HK-2 (cell line): ENCODE measurements at regions not wholly inside any gene's neighbourhood (a gene's known extent, or its start where the extent isn't known, plus 50 kb on each side); places are given as distances from the start of the nearest gene placed in this dataset.
"Not testable (repeated sequence)": the region's sequence is repeated elsewhere in the genome, so short reads cannot be mapped to it uniquely, and the experiment has no call there.

Experiments
- DNase-seq: peaks from one replicate; pipeline ENCODE4 v3.0.0-alpha.2; 2018; ENCODE audit not compliant: unreplicated experiment

GRCh38 chr3:59503441-59503840, 453.6 kb upstream of the CFAP20DC start:
- DNase-seq = no peak

GRCh38 chr3:59502806-59503205, 453.0 kb upstream of the CFAP20DC start:
- DNase-seq = no peak

GRCh38 chr3:59499954-59500353, 450.1 kb upstream of the CFAP20DC start:
- no peak for DNase-seq

DNA sequence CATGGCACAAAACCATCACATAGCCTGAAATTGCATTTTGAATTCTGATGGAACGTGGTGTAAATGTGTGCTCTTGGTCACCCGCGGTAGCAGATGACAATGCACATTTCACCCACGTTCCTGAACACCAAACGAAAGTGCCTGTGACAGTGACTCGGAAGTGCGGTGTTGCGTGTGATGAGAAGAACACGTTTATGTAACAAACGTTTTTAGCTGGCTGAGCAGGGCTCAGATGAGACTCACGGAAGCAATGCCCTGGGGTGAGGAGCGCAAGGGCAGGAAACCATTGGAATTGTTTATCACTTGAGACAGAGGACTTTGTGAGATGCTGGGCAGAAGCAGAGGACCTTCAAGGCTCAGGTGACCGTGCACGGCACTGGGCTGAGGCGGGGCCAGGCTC, 449.2 kb upstream of the CFAP20DC start:
- DNase-seq = no peak

GRCh38 chr3:59496250-59496649, 446.4 kb upstream of the CFAP20DC start:
- no peak for DNase-seq

DNA sequence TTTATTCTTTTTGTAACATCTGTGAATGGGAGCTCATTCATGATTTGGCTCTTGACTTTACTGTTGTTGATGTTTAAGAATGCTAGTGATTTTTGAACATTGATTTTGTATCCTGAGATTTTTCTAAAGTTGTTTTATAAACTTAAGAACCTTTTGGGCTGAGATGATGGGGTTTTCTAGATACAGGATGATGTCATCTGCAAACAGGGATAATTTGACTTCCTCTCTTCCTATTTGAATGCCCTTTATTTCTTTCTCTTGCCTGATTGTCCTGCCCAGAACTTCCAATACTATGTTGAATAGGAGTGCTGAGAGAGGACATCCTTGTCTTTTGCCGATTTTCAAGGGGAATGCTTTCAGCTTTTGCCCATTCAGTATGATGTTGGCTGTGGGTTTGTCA, 445.1 kb upstream of the CFAP20DC start:
- DNase-seq = not testable (repeated sequence)

- DNase-seq = no peak
These were observed 436.7 kb upstream of the CFAP20DC start for GRCh38 chr3:59486520-59486919.

GRCh38 chr3:59483191-59483590, 433.4 kb upstream of the CFAP20DC start:
- DNase-seq = no peak

DNA sequence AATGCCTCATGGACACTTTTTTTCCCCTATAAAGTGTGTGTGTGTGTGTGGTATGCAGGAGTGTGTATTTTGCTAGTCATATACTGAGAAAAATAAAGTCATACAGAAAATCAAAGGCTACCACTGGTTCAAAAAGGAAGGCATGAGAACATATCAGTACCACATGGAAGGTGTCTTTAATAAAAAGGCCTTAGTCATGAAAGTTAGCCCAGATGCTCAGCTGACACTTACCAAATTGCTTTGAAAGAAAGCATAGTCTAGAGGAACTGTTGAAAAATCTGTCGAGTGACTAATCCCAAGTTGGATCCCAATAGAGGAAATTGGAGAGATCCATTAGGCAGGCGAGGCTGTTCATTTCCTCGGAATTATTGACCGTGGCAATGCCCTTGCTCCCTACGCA, 432.9 kb upstream of the CFAP20DC start:
- no peak for DNase-seq

GRCh38 chr3:59481776-59482400, 432.1 kb upstream of the CFAP20DC start:
- no peak for DNase-seq

DNA sequence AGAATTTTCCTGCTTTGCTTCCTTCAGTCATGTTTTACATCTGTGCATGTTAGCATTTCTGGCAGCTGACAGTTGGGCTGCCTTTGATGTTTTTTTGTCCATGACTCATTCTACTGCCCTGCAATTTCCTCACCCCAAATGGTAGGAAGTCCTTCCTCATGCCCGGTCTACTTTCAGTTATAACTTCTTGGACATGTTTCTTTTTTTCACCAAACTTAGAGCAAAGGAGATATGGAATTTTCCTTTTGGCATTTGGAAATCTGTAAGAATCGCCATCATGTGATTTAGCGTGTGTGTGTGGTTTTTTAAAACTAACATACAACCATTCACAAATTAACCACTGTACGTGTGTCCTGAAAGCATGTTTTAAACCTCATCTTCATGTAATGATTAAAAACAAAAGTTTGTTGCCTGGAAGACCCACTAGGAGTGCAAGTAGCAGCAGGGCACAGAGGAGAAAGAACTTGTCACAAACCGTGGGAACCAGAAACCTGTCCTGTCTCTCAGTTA, 430.7 kb upstream of the CFAP20DC start:
- DNase-seq = no peak

- no peak for DNase-seq
These were observed 423.8 kb upstream of the CFAP20DC start for GRCh38 chr3:59473636-59474035.

GRCh38 chr3:59472541-59472940, 422.7 kb upstream of the CFAP20DC start:
- DNase-seq = no peak

- DNase-seq = no peak
These were observed 420.3 kb upstream of the CFAP20DC start for GRCh38 chr3:59469948-59470723.

- DNase-seq = no peak
These were observed 417.7 kb upstream of the CFAP20DC start for GRCh38 chr3:59467476-59467875.

DNA sequence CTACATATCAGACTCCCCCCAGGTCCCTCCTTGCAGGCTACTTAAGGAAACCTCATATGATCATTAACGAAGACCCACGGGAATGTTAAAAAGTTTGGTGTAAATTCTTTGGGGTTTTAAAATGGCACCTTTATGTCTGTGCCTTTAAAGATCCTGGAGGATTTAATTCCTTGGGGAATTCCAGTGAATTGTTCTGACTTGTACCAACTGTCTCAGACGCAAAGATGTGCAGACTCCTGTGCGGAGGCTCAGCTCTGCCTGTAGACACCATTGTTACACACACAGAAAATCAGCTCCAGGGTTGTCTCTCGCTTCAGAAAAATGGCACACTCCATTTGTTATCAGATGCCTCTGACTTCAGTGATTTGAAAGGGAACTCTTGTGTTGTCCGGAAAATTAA, 414.4 kb upstream of the CFAP20DC start:
- DNase-seq = no peak

DNA sequence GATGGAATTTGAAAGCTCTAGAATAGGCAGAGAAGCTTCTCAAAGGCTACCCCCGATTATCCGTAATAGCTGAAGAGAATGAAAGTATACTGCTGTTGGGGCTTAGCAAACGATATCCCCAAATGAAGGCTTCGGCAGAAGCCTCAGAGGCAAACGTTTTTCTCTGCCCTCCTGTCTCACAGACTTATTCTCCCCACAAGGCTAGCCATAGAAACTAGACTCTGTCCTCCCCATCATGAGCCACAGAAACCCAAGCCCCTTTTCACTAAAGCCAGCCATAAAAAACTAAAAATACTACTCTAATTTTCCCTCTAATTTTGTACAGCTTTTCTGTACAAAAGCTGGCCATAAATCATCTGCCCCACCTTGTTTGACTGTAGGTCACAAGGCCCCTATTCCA, 413.4 kb upstream of the CFAP20DC start:
- no peak for DNase-seq

DNA sequence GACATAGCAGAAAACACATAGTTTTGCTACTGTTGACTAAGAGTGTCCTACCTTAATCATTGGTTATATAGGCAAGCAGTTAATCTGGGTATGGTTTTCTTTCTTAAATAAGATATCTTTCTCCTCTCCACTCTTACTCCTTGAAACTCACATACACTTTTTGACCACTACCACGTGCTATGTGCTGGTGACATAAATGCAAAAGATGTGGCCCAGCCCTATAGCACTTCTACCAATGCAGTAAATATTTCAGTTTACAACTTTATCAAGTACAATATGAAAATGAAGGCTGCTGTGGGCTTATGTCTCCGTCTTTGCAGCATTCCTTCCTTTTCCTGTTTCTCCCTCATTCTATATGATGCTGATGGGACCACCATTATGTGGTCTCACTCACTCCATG, 410.2 kb upstream of the CFAP20DC start:
- no peak for DNase-seq

DNA sequence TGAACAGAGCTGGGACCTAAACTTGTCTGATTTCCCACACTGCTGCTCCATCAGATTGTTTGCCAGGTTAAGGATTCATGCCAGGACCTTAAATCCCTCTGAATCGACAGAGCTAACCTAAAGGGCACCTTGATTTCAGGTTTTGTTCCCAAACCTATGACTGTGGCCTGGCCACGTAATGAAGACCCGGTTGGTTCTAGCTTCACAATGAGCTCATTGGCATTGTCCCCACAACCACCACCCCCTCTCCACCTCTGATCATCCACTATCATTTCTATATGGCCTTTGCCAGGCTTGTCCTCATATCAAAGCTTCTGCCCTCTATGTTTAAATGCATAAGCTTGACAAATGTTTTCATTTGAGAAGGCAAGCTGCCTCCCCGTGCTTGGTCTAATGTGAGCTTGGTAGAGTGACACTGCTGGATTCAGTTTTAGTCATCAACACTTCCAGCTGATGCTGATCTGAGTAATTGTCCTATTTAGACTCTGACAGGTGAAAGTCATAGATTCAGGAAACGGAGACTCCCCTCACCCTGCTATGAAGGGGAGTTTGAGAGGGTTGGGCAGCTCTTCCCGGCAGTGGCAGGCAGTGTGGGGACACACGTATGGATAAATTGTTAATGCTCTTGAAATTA, 407.1 kb upstream of the CFAP20DC start:
- no peak for DNase-seq

- DNase-seq = no peak
These were observed 402.2 kb upstream of the CFAP20DC start for GRCh38 chr3:59451800-59452746.

DNA sequence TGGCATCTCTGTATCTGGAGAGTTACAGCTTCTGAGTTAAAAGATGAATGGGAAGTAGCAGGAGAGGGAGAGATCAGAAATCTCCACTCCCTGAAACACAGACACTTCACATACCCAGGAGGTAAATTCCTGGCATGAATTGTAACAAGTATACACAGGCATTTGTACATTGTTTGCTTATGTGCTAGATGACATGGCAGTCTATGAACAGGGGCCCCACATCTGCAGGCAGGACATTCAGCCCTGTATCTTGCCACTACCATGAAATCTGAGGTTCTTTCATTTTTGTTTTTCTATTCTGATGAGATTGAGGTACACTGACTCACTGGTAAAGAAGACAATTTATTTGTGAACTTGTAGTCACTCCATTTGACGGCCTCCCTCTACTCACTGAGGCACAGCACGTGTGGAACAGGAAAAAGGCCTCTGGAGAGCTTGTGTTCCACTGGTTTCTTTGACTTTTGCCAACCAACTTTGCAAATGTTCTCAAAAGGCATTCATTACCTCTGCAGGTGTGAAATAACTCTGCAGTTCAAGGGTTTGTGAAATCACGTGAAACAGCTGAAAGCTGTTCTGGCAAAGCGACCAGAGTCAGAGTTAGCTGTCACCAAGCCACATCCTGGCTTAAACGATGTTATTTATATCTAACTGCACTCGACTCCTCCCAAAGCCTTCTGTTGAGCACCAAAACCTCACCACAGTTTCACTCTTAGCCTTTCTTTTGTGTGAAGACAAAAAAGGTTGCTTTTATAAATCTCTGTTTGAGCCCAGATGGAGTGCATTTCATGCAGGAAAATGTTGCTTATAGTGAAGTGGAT, 401.3 kb upstream of the CFAP20DC start:
- DNase-seq = no peak
